LNCaP clone FGC (cell line): ENCODE measurements at regions not wholly inside any gene's neighbourhood (a gene's known extent, or its start where the extent isn't known, plus 50 kb on each side); places are given as distances from the start of the nearest gene placed in this dataset.

ENCODE experiments used
- DNase-seq: peaks from one replicate; pipeline ENCODE4 v3.0.0-alpha.2; 2011; ENCODE audit warnings: low read depth
- H3K4me3 ChIP-seq: 2 replicates; pipeline ENCODE4 v1.5.1; 2011; ENCODE audit warnings: mild to moderate bottlenecking, low read depth, low read length, control low read depth
- TF ChIP-seq, protein P1 (sequence below): IDR thresholded peaks from 2 replicates; pipeline ENCODE4 v1.5.1; 2012; ENCODE audit warnings: mild to moderate bottlenecking; ENCODE audit not compliant: control insufficient read depth, insufficient read depth; ENCODE audit errors: extremely low read depth

DNA sequence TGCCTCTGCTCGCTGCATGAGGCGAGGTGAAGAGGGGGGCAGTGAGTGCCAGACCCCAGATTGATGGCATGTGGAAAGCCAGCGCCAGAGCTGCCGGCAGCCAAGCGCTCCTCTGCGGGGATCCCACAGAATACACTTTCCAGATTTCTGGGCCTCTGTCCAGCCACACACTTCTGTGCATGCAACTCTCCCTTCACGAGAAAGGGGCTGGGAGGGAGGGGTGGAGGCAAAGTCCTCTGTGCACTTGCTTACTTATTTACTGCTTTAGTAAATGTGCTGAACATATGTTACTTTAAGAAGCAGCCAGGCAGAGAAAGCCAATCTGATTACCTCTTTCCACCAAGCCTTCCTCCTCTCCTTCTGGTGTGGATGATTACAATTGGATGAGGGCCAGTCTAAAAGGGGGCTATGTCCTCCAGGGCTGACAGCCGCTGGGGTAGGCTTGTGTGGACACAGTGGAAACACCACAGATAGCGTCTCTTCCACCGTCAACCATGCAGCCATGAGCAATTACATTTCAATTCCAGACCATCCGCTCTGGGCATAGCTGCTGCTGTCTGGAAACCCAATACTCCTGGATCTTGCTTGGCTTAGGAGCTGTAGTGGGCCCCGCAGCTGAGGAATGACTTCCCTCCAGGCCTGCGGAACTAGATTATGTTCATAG, 322.8 kb upstream of the ANKRD30A start:
- TF ChIP-seq, protein P1, sequence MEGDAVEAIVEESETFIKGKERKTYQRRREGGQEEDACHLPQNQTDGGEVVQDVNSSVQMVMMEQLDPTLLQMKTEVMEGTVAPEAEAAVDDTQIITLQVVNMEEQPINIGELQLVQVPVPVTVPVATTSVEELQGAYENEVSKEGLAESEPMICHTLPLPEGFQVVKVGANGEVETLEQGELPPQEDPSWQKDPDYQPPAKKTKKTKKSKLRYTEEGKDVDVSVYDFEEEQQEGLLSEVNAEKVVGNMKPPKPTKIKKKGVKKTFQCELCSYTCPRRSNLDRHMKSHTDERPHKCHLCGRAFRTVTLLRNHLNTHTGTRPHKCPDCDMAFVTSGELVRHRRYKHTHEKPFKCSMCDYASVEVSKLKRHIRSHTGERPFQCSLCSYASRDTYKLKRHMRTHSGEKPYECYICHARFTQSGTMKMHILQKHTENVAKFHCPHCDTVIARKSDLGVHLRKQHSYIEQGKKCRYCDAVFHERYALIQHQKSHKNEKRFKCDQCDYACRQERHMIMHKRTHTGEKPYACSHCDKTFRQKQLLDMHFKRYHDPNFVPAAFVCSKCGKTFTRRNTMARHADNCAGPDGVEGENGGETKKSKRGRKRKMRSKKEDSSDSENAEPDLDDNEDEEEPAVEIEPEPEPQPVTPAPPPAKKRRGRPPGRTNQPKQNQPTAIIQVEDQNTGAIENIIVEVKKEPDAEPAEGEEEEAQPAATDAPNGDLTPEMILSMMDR, result no peak
- DNase-seq, result no peak
- no peak overlapping the region for H3K4me3 ChIP-seq

- no peak for DNase-seq
- H3K4me3 ChIP-seq, result no peak overlapping the region
- TF ChIP-seq, protein P1, result no peak
These were observed 323.7 kb upstream of the ANKRD30A start for GRCh38 chr10:36801660-36802059.

GRCh38 chr10:36794981-36795380, 330.4 kb upstream of the ANKRD30A start:
- H3K4me3 ChIP-seq, result no peak overlapping the region
- DNase-seq, result no peak
- TF ChIP-seq, protein P1, result no peak

- DNase-seq, result no peak
- TF ChIP-seq, protein P1, result no peak
- no peak overlapping the region for H3K4me3 ChIP-seq
These were observed 335.4 kb upstream of the ANKRD30A start for GRCh38 chr10:36789974-36790373.

GRCh38 chr10:36788152-36788551, 337.2 kb upstream of the ANKRD30A start:
- no peak overlapping the region for H3K4me3 ChIP-seq
- no peak for DNase-seq

DNA sequence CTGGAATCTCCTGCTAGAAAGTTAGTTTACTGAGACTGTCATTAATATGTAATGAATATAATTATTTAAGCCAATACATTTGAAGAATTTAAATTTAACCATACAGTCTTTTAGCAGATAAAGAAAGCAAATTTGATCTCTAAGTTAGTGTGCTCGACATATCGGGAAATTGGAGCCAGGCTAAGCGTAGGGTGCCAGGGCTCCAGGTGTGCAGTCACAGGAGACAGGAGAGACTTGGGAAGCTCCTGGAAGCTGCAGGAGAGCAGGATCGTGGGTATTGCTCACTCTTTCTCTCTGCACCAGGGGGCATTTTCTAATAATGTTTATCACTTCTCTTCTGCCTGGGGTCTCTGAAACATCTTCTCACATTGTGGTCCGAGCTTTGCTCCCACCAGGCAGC, 342.0 kb upstream of the ANKRD30A start:
- TF ChIP-seq, protein P1, result no peak
- no peak for DNase-seq
- no peak overlapping the region for H3K4me3 ChIP-seq

More at GRCh38 chr10:36788152-36788551, 337.2 kb upstream of the ANKRD30A start:
- TF ChIP-seq, protein P1, result no peak

DNA sequence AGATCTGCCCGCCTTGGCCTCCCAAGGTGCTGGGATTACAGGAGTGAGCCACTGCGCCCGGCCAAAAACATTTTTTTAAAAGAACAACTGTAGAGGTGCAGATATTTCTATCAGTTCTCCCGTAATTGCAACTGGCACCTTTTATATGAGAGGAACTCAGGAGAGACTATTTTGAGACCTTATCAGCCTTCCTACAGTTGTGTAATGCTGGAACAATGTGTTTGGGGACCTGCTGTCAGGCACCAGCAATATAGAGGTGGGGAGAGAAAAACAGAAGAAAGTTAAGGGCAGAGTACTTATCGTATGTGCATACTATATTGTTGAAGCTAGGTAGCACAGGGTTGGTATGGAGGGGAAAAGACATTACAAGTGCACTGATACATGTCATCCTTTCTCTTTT, 343.8 kb upstream of the ANKRD30A start:
- TF ChIP-seq, protein P1, result no peak
- H3K4me3 ChIP-seq, result no peak overlapping the region
- no peak for DNase-seq
